ENCODE measurements at regions not wholly inside any gene's neighbourhood (a gene's known extent, or its start where the extent isn't known, plus 50 kb on each side); places are given as distances from the start of the nearest gene placed in this dataset.

DNA sequence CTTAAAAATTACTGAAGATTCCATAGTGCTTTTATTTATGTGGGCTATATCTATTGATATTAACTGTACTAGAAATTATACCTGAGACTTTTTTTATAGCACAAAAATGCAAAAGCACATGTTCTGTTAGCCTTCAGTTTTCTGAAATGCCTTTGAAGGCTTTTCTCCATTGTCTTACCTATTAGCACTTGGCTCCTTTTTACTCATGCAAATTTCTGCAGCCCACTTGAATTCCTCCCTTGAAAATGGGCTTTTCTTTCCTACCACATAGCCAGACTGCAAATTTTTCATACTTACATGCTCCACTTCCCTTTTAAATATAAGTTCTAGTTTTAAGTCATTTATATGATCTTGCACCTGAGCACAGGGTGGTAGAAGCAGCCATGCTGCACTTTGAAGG, 453.0 kb upstream of the TRIB2 start:
- TF ChIP-seq CTCF (conservative IDR thresholded peaks at IDR 0.05; ENCODE audit: low read depth, low read length): no peak
- H3K4me3 ChIP-seq (ENCODE audit: low read depth, low read length): no peak overlapping the region
- no peak for DNase-seq (ENCODE audit: low read depth)

DNA sequence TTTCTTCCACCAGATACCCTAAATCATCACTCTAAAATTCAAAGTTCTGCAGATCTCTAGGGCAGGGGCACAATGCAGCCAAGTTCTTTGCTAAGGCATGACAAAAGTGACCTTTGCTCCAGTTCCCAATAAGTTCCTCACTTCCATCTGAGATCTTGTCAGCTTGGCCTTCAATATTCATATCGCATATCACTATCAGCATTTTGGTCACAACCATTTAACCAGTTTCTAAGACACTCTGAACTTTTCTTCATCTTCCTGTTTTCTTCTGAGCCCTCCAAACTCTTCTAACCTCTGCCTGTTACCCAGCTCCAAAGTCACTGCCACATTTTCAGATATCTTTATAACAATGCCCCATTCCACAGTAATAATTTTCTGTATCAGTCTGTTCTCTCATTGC, 452.6 kb upstream of the TRIB2 start:
- TF ChIP-seq CTCF (conservative IDR thresholded peaks at IDR 0.05; ENCODE audit: low read depth, low read length): no peak
- H3K4me3 ChIP-seq (ENCODE audit: low read depth, low read length): no peak overlapping the region
- no peak for DNase-seq (ENCODE audit: low read depth)

GRCh38 chr2:12265646-12266045, 451.1 kb upstream of the TRIB2 start:
- no peak for DNase-seq (ENCODE audit: low read depth)
- TF ChIP-seq CTCF (conservative IDR thresholded peaks at IDR 0.05; ENCODE audit: low read depth, low read length): no peak
- H3K4me3 ChIP-seq (ENCODE audit: low read depth, low read length): no peak overlapping the region

- no peak overlapping the region for H3K4me3 ChIP-seq (ENCODE audit: low read depth, low read length)
- TF ChIP-seq CTCF (conservative IDR thresholded peaks at IDR 0.05; ENCODE audit: low read depth, low read length): no peak
- no peak for DNase-seq (ENCODE audit: low read depth)
Observed at GRCh38 chr2:12267042-12267441, 449.7 kb upstream of the TRIB2 start.

DNA sequence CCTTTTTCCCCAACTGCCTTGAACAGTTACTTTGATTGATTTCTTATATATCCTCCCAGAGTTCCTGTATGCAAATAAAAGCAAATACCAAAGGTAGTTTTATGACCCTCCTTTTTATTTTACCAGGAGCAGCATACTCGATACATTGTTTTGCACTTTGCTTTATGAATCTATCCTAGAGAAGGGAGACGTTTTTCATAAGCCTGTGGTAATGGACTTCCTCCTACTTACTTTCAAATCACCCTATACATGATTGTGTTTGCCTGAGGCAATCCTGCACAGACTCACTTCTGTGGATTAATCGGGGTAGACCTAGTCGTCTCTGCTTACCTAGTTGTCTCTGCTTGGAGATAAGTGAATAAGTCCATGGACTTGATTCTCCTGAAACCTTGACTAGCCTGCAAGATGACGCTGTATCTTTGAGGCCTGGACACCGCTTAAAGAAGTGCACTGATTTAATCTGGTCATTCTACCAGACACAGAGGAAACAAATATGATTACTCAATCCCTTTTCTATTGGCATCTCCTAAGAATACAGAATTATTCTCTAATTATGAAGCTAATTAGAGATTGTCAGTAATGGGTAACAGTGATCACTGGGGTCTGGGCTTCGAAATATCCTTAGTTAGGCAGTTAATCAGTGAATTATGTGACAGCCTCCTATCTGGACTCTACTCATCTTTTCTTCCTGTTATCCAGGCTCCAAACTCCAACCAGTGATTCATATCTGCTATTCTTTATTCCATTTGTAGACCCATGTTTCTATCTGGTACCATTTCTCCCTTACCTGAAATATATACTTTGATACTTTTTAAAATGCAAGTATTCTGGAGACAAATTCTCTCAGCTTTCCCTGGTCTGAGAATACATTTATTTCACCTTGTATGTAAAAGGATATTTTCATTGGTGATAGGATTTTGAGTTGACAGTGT, 447.4 kb upstream of the TRIB2 start:
- no peak for DNase-seq (ENCODE audit: low read depth)
- TF ChIP-seq CTCF (conservative IDR thresholded peaks at IDR 0.05; ENCODE audit: low read depth, low read length): no peak

DNA sequence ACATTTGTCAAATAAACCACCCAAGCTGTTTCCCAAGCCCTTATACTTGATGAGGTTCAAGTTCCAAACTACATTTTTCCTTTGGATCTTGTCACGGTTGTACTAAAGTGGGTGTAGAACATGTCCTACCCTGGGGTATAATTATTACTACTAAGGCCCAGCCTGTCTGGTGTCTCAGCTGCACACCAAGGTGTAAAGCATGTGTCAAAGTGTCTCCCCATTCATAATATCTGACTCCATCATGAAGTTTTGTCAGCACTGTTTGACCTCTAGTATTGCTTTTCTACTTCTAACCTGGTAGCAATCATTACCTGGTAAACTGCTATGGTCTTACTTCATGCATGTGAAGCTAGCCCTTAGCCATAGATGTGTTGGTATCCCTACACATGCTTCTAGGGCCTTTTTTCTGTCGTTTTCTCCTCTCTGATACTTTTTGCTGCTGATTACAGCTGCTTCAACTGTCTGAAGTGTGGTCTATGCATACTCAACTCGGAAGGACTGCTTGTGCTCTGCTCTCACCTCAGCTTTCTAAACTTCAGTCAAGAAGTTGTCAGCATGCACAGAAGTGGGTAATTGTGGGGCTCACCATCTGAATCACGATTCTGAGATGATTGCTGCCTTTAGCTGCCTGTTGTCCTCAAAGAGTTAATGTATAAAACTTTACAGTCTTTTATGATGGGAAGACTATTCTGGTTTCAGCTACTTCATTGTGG, 445.7 kb upstream of the TRIB2 start:
- no peak for TF ChIP-seq CTCF (conservative IDR thresholded peaks at IDR 0.05; ENCODE audit: low read depth, low read length)
- no peak overlapping the region for H3K4me3 ChIP-seq (ENCODE audit: low read depth, low read length)
- no peak for DNase-seq (ENCODE audit: low read depth)

More for the DNA sequence above, 447.4 kb upstream of the TRIB2 start:
- no peak overlapping the region for H3K4me3 ChIP-seq (ENCODE audit: low read depth, low read length)

Measured in epithelial cell of proximal tubule (primary cell).